Middle frontal gyrus (tissue), 1 donor: ENCODE measurements at regions not wholly inside any gene's neighbourhood (a gene's known extent, or its start where the extent isn't known, plus 50 kb on each side); places are given as distances from the start of the nearest gene placed in this dataset.

ENCODE experiments used
- DNase-seq: peaks from one replicate; pipeline ENCODE4 v3.0.0-alpha.2; 2015; ENCODE audit warnings: low spot score; ENCODE audit errors: extremely low spot score

DNA sequence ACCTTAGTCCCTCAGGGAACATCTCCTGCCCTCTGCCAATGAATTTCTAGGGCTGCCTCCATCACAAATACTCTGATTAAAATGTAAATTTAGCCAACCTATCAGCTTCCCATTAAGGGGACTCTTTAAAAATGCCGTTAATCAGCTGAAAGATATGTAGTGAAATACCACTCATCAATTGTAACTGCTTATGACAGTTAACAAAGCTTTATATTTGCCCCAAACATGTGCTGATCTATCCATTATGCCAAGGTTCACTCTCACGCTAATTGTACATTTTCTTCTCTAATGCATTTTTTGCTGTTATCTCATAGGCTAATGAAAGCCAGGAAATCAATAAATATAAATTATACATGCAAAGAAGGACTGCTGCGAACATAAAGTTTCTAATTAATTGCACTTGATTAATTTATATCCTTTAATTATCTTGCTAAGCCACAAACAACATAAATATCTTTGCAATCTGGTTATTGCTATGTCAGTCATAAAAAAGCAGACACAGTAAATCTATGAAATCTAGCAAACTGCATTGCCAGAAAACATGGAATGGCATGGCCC is 601.4 kb upstream of the SALL1 start:
- no peak for DNase-seq

DNA sequence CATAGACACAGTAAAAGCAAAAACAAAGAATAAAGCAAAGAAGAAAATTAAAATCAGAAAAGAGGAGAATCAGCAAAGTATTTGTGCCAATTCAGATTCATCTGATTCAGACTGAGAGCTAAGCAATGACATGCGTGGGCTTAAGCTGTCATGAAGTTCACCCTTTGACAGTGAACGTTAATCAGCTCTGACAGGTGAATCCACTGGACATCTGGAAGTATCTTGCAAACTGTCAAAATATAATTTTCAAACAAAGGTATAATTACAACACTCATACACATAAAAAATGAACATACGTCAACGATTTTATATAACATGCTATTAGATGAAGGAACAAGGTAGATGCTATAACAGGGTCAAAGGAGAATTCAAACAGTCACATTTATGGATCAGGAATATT is 596.3 kb upstream of the SALL1 start:
- DNase-seq: no peak

DNA sequence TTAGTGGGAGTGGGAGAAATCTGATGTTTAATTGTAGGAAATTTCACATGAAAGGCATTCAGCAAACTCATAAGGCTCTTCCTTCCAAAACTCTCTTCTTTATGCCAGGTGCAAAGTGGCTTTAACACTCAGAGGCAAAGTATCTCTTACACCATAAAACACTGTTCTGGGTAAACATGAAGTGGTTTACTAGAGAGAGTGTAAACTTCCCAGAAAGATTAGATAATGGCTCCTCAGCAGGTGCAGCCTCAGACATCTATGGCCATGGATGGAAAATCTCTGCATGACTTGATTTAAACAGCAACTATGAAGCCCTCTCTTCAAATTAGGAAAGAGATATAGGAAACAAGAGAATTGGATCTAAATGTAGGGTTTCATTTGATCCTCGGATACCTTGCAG is 583.1 kb upstream of the SALL1 start:
- no peak for DNase-seq

- DNase-seq: no peak
Observed at GRCh38 chr16:51733181-51733580, 582.1 kb upstream of the SALL1 start.

DNA sequence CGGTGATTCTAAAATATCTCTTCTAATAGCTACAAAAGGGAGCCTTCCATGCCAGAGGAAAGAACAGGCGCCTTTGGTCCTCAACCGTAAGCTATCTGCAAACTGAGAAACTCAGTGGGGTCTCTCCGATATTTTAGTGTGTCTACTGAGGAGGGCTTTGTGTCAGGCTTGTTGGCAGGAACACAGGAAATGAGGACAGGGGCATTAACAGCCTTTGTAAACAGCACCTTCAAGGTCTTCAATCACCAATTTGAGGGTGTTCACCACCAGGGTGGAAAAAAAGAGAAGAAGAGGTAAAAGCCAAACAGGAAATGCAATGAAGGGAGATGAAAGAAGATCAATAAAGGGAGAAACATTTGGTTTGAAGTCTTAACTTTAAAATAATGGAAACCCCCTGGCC is 580.1 kb upstream of the SALL1 start:
- no peak for DNase-seq

DNA sequence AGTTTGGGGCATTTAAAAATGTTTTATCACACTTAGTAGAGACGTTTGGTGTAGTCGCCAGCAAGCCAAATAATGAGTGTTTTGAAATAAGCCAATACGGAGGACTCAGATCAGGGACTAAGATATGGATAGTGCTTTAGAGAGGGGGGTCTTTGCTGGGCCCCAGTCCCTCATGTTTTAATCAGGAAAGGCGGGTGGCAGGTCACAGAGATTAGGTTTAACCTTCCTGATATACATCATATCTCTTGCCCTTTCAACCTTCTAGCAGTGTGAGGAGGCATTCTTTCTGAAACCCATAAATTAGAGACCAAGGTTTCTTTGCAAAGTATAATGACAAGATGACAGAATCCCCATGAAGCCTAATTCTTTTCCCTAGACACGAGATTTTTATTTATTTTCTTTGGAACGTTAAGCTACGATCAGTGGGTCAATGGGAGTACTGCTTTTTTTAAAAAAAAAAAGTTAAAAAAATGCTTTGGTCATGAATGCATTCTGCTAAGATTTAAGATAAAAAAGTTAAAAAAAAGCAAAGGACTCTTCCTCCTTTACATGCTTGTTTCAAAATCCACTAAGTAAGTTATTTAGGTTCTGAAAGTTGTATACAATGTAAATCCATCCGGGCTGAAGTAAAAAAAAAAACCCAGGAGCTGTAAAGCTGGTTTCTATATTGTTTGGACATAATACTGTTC is 572.1 kb upstream of the SALL1 start:
- DNase-seq: no peak

DNA sequence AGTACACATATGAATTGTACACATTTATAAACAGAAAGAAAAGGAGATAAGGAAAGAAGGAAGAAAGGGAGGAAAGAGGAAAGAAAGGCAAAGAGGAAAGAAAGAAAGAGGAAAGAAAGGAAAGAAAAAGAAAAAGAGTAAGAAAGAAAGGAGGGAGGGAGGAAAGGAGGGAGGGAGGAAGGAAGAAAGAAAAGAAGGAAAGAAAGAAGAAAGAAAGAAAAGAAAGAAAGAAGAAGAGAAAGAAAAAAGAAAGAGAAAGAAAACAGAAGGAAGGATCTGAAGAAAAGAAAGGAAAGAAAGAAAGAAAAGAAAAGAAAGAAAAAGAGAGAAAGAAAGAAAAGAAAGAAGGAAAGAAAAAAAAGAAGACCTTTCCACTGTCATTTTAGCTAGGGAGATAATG is 571.4 kb upstream of the SALL1 start:
- no peak for DNase-seq

DNA sequence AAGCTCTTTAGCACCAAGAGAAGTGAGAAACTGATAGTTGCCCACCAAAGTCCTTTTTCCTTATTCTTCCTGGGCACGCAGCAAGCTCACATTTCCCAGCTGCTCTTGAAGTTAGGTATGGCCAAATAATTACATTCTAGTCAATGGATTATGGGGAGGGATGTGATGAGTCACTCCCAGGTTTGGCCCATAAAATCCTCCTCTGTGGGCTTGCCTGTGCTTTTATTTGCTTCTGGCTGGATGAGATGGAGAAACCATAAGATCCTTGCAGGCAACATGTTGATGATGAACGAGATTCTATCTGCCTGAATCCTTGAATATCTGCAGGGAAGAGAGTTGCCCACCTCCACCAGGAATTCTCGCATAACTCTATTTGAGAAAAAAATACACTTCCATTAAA is 568.3 kb upstream of the SALL1 start:
- no peak for DNase-seq

DNA sequence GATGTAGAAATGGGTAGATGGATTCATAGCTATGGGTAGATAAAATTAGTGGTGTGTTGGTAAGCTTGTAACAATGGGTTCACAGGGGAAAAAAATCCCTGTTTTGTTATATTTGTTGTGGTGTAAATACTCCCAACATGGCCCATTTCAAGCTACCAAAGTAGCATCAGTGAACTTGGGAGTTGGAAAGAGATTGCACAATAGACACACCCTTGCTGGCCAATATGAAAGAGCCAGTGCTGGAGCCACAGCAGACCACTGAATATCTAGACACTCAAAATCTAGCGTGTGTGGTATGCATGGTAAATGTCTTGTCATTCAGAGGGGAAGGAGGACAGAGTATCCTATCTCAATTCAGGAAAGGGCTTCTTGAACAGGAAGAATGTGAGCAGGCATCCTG is 565.1 kb upstream of the SALL1 start:
- DNase-seq: no peak

GRCh38 chr16:51713502-51713901 is 562.4 kb upstream of the SALL1 start:
- no peak for DNase-seq

- DNase-seq: no peak
Observed at GRCh38 chr16:51710905-51711563, 560.0 kb upstream of the SALL1 start.

DNA sequence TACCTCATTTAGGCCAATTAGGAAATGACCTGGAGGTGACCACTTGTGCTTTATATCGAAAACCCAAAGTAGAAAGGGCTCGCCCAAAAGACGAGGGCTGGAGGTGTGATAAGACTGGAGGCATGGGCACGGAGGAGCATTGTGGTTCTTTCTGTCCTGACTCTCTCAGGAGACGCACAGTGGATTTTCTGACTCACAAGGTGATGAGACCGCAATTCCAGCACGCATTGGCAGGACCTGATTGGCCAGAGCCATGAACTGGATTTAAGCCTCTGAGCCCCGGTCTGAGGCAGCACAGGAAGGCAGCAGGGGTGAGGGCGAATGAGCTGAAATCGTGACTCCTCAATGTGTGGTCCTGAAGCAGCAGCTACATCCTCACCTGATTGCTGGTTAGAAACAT is 559.1 kb upstream of the SALL1 start:
- DNase-seq: no peak

DNA sequence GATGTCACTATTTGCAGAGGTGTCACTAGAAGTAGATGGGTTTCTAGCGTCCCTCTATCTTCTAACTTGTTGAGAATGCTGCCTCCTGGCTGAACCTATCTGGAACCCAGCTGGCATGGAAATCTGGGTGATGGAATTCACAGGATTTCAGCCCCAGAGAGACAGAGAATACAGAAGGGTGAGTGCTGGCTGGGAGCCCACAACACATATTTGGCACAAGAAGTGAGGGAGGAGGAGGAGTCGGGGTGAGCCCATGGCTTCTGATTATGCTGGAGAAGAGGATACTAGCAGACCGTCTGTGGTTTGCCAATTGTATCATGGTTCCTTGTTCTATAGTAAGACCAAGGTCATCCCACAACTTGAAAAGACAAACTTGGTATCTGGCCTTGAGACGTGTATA is 557.8 kb upstream of the SALL1 start:
- no peak for DNase-seq

DNA sequence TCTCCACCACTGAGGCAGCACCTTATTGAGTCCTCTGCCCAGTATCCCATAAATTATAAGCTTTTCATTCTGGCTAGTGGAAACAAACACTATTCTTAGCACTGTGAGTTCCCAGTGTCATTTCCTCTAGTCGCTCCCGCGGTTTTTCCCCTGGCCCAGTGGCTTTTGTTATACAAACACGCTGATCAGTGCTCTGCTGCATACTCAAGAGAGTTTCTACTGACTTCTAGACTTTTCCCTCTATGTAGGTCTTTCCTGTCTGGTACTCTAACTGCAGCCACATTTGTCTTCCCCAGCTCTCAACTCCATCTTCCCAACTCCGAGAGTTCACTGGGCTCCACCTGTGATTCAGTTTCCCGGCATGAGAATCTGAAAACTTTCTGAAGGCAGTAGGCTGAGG is 556.6 kb upstream of the SALL1 start:
- no peak for DNase-seq

DNA sequence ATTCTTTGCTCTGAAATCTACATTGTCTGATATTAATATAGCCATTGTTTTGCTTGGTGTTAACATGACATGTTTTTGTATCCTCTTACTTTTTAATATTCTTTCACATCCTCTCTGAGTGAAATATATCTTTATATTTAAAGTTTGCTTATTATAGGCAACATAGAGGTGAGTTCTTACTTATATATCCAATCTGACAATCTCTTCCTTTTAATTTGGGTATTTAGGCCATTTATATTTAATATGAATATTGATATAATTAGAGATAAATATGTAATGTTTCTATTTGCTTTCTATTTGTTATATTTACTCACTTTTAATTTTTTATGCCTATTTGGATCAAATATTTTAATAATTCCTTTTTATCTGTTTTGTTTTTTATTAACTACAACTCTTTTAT is 554.1 kb upstream of the SALL1 start:
- no peak for DNase-seq

DNA sequence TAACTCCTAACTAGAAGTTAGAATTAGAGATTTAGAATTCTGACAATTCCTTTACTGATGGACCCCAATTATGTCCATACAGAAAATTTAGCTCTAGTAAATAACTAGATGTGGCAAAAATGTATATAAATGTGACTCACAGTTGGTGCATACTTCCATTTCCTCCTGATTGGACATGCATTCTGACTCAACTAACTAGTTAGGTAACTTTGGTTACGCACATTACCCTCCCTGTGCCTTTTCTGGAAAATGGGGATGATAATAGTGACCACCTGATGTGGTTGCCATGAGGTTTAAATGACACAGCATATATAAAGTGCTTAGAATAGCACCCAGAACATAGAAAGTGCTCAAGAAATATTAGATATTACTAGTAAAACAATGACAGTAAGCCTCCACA is 550.0 kb upstream of the SALL1 start:
- DNase-seq: no peak

DNA sequence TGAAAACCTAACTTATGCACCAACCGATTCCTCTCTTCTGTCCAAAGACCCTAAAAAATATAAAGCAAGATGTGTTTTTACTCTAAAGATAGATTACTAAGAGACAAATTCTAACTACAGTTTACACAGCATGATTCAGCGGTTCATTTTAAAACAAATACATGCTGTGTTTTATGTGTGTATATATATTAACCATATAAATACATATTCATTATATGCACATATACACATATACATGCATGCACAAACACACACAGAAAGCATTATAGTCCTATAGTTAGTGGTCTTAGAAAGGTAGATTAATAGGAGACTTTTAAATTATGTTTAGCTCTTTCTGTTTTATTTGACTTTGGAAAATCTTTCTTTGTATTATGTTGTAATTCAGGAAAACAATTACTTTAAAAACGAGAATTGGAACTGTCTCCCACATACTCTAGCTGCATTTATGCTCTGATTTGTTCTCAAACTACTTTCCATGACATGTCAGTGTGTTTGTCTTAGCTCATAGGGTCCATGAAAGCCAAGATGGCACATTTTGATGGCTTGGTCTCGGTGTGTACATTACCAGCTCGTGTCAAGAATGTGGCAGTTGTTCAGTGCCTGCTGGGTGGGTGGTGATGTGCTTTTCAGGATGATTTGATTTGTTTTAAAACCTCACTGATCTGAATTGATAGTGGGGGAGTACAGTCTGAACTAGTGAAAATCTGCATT is 548.8 kb upstream of the SALL1 start:
- no peak for DNase-seq

DNA sequence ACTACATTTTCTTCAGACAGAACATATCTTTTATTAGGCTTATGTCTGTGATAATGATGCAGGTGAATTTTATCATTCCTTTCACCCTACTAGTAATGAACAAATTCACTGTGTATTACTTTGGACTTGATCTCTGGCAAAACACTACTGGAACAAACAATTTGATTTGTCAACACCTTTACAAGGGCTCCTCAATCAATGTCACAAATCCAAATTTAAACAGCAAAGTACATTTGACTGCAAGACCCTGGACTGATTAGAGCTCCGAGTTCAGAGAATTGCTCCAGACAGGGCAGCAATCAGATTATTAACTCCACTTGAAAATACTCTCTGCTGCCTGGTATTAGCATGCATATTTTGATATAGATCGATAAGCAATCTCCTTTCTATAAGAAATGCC is 547.6 kb upstream of the SALL1 start:
- DNase-seq: no peak

GRCh38 chr16:51697454-51697853 is 546.4 kb upstream of the SALL1 start:
- no peak for DNase-seq

GRCh38 chr16:51696376-51696775 is 545.3 kb upstream of the SALL1 start:
- no peak for DNase-seq

GRCh38 chr16:51691109-51691508 is 540.0 kb upstream of the SALL1 start:
- no peak for DNase-seq

DNA sequence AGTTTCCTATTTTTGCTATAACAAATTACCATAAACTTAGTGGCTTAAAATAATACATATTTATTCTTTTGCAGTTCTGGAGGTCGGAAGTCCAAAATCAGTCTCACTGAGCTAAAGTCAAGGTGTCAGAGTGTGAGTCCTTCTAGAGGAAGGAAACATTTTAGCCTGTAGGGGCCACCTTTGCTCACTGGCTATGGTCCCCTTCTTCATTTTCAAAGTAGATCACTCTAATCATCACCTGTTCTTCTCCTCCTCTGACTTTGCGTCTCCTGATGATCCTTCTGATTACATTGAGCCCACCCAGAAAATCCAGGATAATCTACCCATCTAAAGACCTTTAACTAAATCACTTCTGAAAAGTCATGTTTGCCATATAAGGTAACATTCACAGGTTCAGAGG is 534.4 kb upstream of the SALL1 start:
- no peak for DNase-seq

- no peak for DNase-seq
Observed at GRCh38 chr16:51683882-51684281, 532.8 kb upstream of the SALL1 start.
